DMS153 treated with DMSO at 0.1 percent for 48 hours (cell line): ENCODE measurements at regions not wholly inside any gene's neighbourhood (a gene's known extent, or its start where the extent isn't known, plus 50 kb on each side); places are given as distances from the start of the nearest gene placed in this dataset.
A peak's percentile ranks its signal among the peaks of the same experiment; 100 is the strongest.

Source experiments
- DNase-seq: peaks from one replicate; lab custom pipeline; 2025; ENCODE audit not compliant: unreplicated experiment; lab: John Stamatoyannopoulos, UW

- DNase-seq: no peak
Observed at GRCh38 chr5:167713896-167714295, 577.5 kb upstream of the WWC1 start.

- no peak for DNase-seq
Observed at GRCh38 chr5:167716126-167716775, 575.2 kb upstream of the WWC1 start.

GRCh38 chr5:167720259-167720658 lies 571.2 kb upstream of the WWC1 start:
- no peak for DNase-seq

- no peak for DNase-seq
Observed at GRCh38 chr5:167720676-167721260, 570.7 kb upstream of the WWC1 start.

- DNase-seq: no peak
Observed at GRCh38 chr5:167721926-167722440, 569.5 kb upstream of the WWC1 start.

- peak; percentile 0 for DNase-seq
Observed at GRCh38 chr5:167723254-167723871, 568.1 kb upstream of the WWC1 start.

- DNase-seq: no peak
Observed at GRCh38 chr5:167725264-167725663, 566.2 kb upstream of the WWC1 start.

GRCh38 chr5:167725741-167726140 lies 565.7 kb upstream of the WWC1 start:
- DNase-seq: no peak

- DNase-seq: no peak
Observed at GRCh38 chr5:167726642-167727041, 564.8 kb upstream of the WWC1 start.

GRCh38 chr5:167730121-167730520 lies 561.3 kb upstream of the WWC1 start:
- no peak for DNase-seq

- no peak for DNase-seq
Observed at GRCh38 chr5:167730656-167731055, 560.8 kb upstream of the WWC1 start.

- DNase-seq: no peak
Observed at GRCh38 chr5:167731951-167732350, 559.5 kb upstream of the WWC1 start.

GRCh38 chr5:167732499-167732898 lies 558.9 kb upstream of the WWC1 start:
- DNase-seq: no peak

- no peak for DNase-seq
Observed at GRCh38 chr5:167736992-167737391, 554.5 kb upstream of the WWC1 start.

- DNase-seq: no peak
Observed at GRCh38 chr5:167743695-167744464, 547.6 kb upstream of the WWC1 start.

- no peak for DNase-seq
Observed at GRCh38 chr5:167745868-167746267, 545.6 kb upstream of the WWC1 start.

- DNase-seq: no peak
Observed at GRCh38 chr5:167750586-167750985, 540.9 kb upstream of the WWC1 start.

GRCh38 chr5:167752936-167753335 lies 538.5 kb upstream of the WWC1 start:
- no peak for DNase-seq

GRCh38 chr5:167753725-167754490 lies 537.5 kb upstream of the WWC1 start:
- no peak for DNase-seq

GRCh38 chr5:167754501-167755021 lies 536.9 kb upstream of the WWC1 start:
- no peak for DNase-seq

GRCh38 chr5:167755420-167755819 lies 536.0 kb upstream of the WWC1 start:
- no peak for DNase-seq
